ENCODE measurements at regions not wholly inside any gene's neighbourhood (a gene's known extent, or its start where the extent isn't known, plus 50 kb on each side); places are given as distances from the start of the nearest gene placed in this dataset.

- TF ChIP-seq REST (IDR thresholded peaks at IDR 0.05) (no peak), YY1 (IDR thresholded peaks at IDR 0.05) (no peak)
These were observed 490.2 kb downstream of the RAB28 start (continued) for GRCh38 chr4:12993923-12994322.

GRCh38 chr4:12987284-12987683 lies 496.9 kb downstream of the RAB28 start:
- Histone ChIP-seq H3K27me3 (ENCODE audit: control insufficient read depth in 4 of 4, insufficient read depth in 4 of 4, low read length in 3 of 4) (no peaks in the 10 kb centered on the region), H3K36me3 (ENCODE audit: control insufficient read depth in 4 of 4, insufficient read depth in 3 of 4, low read depth in 1 of 4, low read length in 3 of 4) (no peaks in the 10 kb centered on the region), H3K27ac (ENCODE audit: low read depth in 1 of 2, low read length in 2 of 2) (no peak overlapping the region), H3K4me1 (ENCODE audit: control insufficient read depth in 4 of 4, insufficient read depth in 4 of 4, low read length in 3 of 4) (no peaks in the 10 kb centered on the region), H3K4me3 (ENCODE audit: low read depth in 1 of 3, low read length in 3 of 3) (no peak overlapping the region), H3K9me3 (ENCODE audit: control insufficient read depth in 4 of 4, low read length in 3 of 4) (no peaks in the 10 kb centered on the region), H3K9ac (ENCODE audit: low read depth in 1 of 2, low read length in 2 of 2) (no peak overlapping the region)
- TF ChIP-seq TAF1 (conservative IDR thresholded peaks at IDR 0.05) (no peak), CTCF (IDR thresholded peaks at IDR 0.05; ENCODE audit: low read depth, low read length, missing input control) (no peak), EGR1 (IDR thresholded peaks at IDR 0.05; ENCODE audit: low read depth in 2 of 2) (no peak), ATF3 (IDR thresholded peaks at IDR 0.05) (no peak)
- no peak for DNase-seq (ENCODE audit: low spot score)
- 84% methylated on average over 2 of the region's 2 CpGs for WGBS

GRCh38 chr4:12979797-12980196 lies 504.3 kb downstream of the RAB28 start:
- Histone ChIP-seq H3K4me3 (ENCODE audit: low read depth in 1 of 3, low read length in 3 of 3) (no peak overlapping the region), H3K27me3 (ENCODE audit: control insufficient read depth in 4 of 4, insufficient read depth in 4 of 4, low read length in 3 of 4) (no peaks in the 10 kb centered on the region), H3K36me3 (ENCODE audit: control insufficient read depth in 4 of 4, insufficient read depth in 3 of 4, low read depth in 1 of 4, low read length in 3 of 4) (no peaks in the 10 kb centered on the region), H3K9me3 (ENCODE audit: control insufficient read depth in 4 of 4, low read length in 3 of 4) (no peaks in the 10 kb centered on the region), H3K4me1 (ENCODE audit: control insufficient read depth in 4 of 4, insufficient read depth in 4 of 4, low read length in 3 of 4) (no peaks in the 10 kb centered on the region), H3K9ac (ENCODE audit: low read depth in 1 of 2, low read length in 2 of 2) (no peak overlapping the region), H3K27ac (ENCODE audit: low read depth in 1 of 2, low read length in 2 of 2) (no peak overlapping the region)
- 91% methylated on average over 11 of the region's 11 CpGs for WGBS
- TF ChIP-seq MAX (IDR thresholded peaks at IDR 0.05) = no peak
- TF ChIP-seq RXRA (IDR thresholded peaks at IDR 0.05) = no peak
- no peak for TF ChIP-seq CTCF (IDR thresholded peaks at IDR 0.05; ENCODE audit: low read depth, low read length, missing input control)
- no peak for TF ChIP-seq REST (IDR thresholded peaks at IDR 0.05)
- TF ChIP-seq FOXA1 (IDR thresholded peaks at IDR 0.05) = no peak
- no peak for TF ChIP-seq TAF1 (conservative IDR thresholded peaks at IDR 0.05)
- TF ChIP-seq JUND (IDR thresholded peaks at IDR 0.05) = no peak
- TF ChIP-seq GABPA (IDR thresholded peaks at IDR 0.05 in 1 of 2, conservative IDR thresholded peaks at IDR 0.05 in 1 of 2) = no peak
- DNase-seq (ENCODE audit: low spot score) = no peak
